ENCODE measurements at regions not wholly inside any gene's neighbourhood (a gene's known extent, or its start where the extent isn't known, plus 50 kb on each side); places are given as distances from the start of the nearest gene placed in this dataset.

GRCh38 chr4:60565558-60565957 lies 634.6 kb upstream of the ADGRL3 start:
- no peak overlapping the region for H4K5ac ChIP-seq (ENCODE audit: insufficient read length, low read depth, low read length)
- no peak overlapping the region for H2AFZ ChIP-seq (ENCODE audit: low read length)
- WGBS (ENCODE audit: extremely low coverage, insufficient read length, low lambda C conversion rate) = no CpG with 5 or more reads among the region's 7 CpGs
- H2BK5ac ChIP-seq (ENCODE audit: insufficient read length, low read length) = no peak overlapping the region
- Mint-ChIP-seq H3K36me3 (ENCODE audit: insufficient read depth in 1 of 3, low read depth in 3 of 3) (no peaks in the 10 kb centered on the region; a peak in 2 of 7 replicates), H3K4me1 (peaks cover 8 to 12% of the 10 kb centered on the region in 2 experiments), H3K27me3 (ENCODE audit: low read depth) (no peaks in the 10 kb centered on the region; the same call in none of the 2 replicates), H3K4me3 (no peak overlapping the region), H3K9me3 (peaks cover 0 to 3% of the 10 kb centered on the region in 2 experiments; a peak in 2 of 5 replicates), H3K27ac (no peak overlapping the region)
- H2AK5ac ChIP-seq (ENCODE audit: insufficient read length, low read length) = no peak overlapping the region
- no peak overlapping the region for H3K56ac ChIP-seq (ENCODE audit: insufficient read length, low read depth, low read length)
- no peaks in the 10 kb centered on the region for H3K79me2 ChIP-seq (ENCODE audit: insufficient read depth, low read length)
- H3K79me1 ChIP-seq (ENCODE audit: insufficient read depth, low read depth, low read length, poor library complexity, severe bottlenecking) = no peaks in the 10 kb centered on the region
- no peak for TF ChIP-seq CTCF (conservative IDR thresholded peaks at IDR 0.05)
- H2BK12ac ChIP-seq (ENCODE audit: insufficient read length, low read depth, low read length) = no peak overlapping the region
- no peaks in the 10 kb centered on the region for H3K23me2 ChIP-seq (ENCODE audit: insufficient read length, low read depth, low read length, poor library complexity, severe bottlenecking)
- no peak overlapping the region for H3K23ac ChIP-seq (ENCODE audit: insufficient read length, low read depth, low read length)
- H4K8ac ChIP-seq (replicated peaks; ENCODE audit: insufficient read length, low read depth, low read length) = no peak overlapping the region
- no peak overlapping the region for H3K14ac ChIP-seq (ENCODE audit: insufficient read depth, low read length)
- H3K18ac ChIP-seq (ENCODE audit: insufficient read length, low read depth, low read length) = no peak overlapping the region
- H2BK15ac ChIP-seq (ENCODE audit: low read depth, low read length) = no peak overlapping the region
- H3K4me1 ChIP-seq (ENCODE audit: insufficient read depth, low read length) = no peaks in the 10 kb centered on the region
- H3K9ac ChIP-seq (ENCODE audit: extremely low read depth, insufficient read length, low read length) = no peak overlapping the region
- no peaks in the 10 kb centered on the region for H3K27me3 ChIP-seq (ENCODE audit: insufficient read depth, low read length)
- no peaks in the 10 kb centered on the region for H3K9me3 ChIP-seq (ENCODE audit: control insufficient read depth, low read depth, low read length)
- no peak overlapping the region for H4K91ac ChIP-seq (ENCODE audit: insufficient read length, low read depth, low read length)
- H3K27ac ChIP-seq (ENCODE audit: insufficient read length, low read depth, low read length) = no peak overlapping the region
- no peak overlapping the region for H3K4ac ChIP-seq (ENCODE audit: low read depth, low read length)
- no peak overlapping the region for H3K4me2 ChIP-seq (ENCODE audit: insufficient read depth, insufficient read length, low read length)
- H4K20me1 ChIP-seq (ENCODE audit: control insufficient read depth, insufficient read depth, insufficient read length) = no peaks in the 10 kb centered on the region
- H2BK20ac ChIP-seq (ENCODE audit: low read depth, low read length, poor library complexity, severe bottlenecking) = no peak overlapping the region
- H3T11ph ChIP-seq (ENCODE audit: low read length) = no peak overlapping the region
- H2BK120ac ChIP-seq (ENCODE audit: low read depth, low read length, poor library complexity, severe bottlenecking) = no peak overlapping the region
- DNase-seq = no peak

Measured in H9 (cell line).